ENCODE measurements at regions not wholly inside any gene's neighbourhood (a gene's known extent, or its start where the extent isn't known, plus 50 kb on each side); places are given as distances from the start of the nearest gene placed in this dataset.

- no peak for TF ChIP-seq GATA2 (IDR thresholded peaks at IDR 0.05; ENCODE audit: low read depth, low read length)
- no peak for TF ChIP-seq GATA3 (IDR thresholded peaks at IDR 0.05; ENCODE audit: low read depth, low read length)
Measured at GRCh38 chr2:84194949-84195644, 264.0 kb downstream of the SUCLG1 start.

Measured in SH-SY5Y (cell line).